ENCODE measurements at regions not wholly inside any gene's neighbourhood (a gene's known extent, or its start where the extent isn't known, plus 50 kb on each side); places are given as distances from the start of the nearest gene placed in this dataset.
A peak's percentile ranks its signal among the peaks of the same experiment; 100 is the strongest.
"Not testable (repeated sequence)": the region's sequence is repeated elsewhere in the genome, so short reads cannot be mapped to it uniquely, and the experiment has no call there.

GRCh38 chr13:23044906-23045305 lies 135.9 kb upstream of the SGCG start:
- H3K4me3 ChIP-seq (ENCODE audit: insufficient read depth, low read depth, low read length), result no peak overlapping the region
- H3K27me3 ChIP-seq (ENCODE audit: control insufficient read depth, insufficient read depth, low read length), result no peaks in the 10 kb centered on the region
- H3K36me3 ChIP-seq (replicated peaks; ENCODE audit: control insufficient read depth, insufficient read depth, low read length), result no peaks in the 10 kb centered on the region
- DNase-seq, result no peak

- no peak for DNase-seq
- no peaks in the 10 kb centered on the region for H3K27me3 ChIP-seq (ENCODE audit: control insufficient read depth, insufficient read depth, low read length)
- no peak overlapping the region for H3K4me3 ChIP-seq (ENCODE audit: insufficient read depth, low read depth, low read length)
- H3K36me3 ChIP-seq (replicated peaks; ENCODE audit: control insufficient read depth, insufficient read depth, low read length), result no peaks in the 10 kb centered on the region
These were observed 130.7 kb upstream of the SGCG start for GRCh38 chr13:23050126-23050525.

- DNase-seq; H3K4me3 ChIP-seq (ENCODE audit: insufficient read depth, low read depth, low read length); H3K27me3 ChIP-seq (ENCODE audit: control insufficient read depth, insufficient read depth, low read length); H3K36me3 ChIP-seq (replicated peaks; ENCODE audit: control insufficient read depth, insufficient read depth, low read length): not testable (repeated sequence)
These were observed 127.1 kb upstream of the SGCG start for GRCh38 chr13:23053711-23054110.

GRCh38 chr13:23059173-23059572 lies 121.6 kb upstream of the SGCG start:
- H3K36me3 ChIP-seq (replicated peaks; ENCODE audit: control insufficient read depth, insufficient read depth, low read length), result no peaks in the 10 kb centered on the region
- no peaks in the 10 kb centered on the region for H3K27me3 ChIP-seq (ENCODE audit: control insufficient read depth, insufficient read depth, low read length)
- no peak for DNase-seq
- no peak overlapping the region for H3K4me3 ChIP-seq (ENCODE audit: insufficient read depth, low read depth, low read length)

GRCh38 chr13:23060959-23061358 lies 119.8 kb upstream of the SGCG start:
- H3K36me3 ChIP-seq (replicated peaks; ENCODE audit: control insufficient read depth, insufficient read depth, low read length), result no peaks in the 10 kb centered on the region
- no peak overlapping the region for H3K4me3 ChIP-seq (ENCODE audit: insufficient read depth, low read depth, low read length)
- no peaks in the 10 kb centered on the region for H3K27me3 ChIP-seq (ENCODE audit: control insufficient read depth, insufficient read depth, low read length)
- no peak for DNase-seq

GRCh38 chr13:23067129-23067528 lies 113.7 kb upstream of the SGCG start:
- Histone ChIP-seq H3K4me3 (ENCODE audit: insufficient read depth, low read depth, low read length) (no peak overlapping the region), H3K36me3 (replicated peaks; ENCODE audit: control insufficient read depth, insufficient read depth, low read length) (no peaks in the 10 kb centered on the region), H3K27me3 (ENCODE audit: control insufficient read depth, insufficient read depth, low read length) (no peaks in the 10 kb centered on the region)
- DNase-seq, result no peak

GRCh38 chr13:23069566-23069965 lies 111.2 kb upstream of the SGCG start:
- H3K27me3 ChIP-seq (ENCODE audit: control insufficient read depth, insufficient read depth, low read length), result no peaks in the 10 kb centered on the region
- H3K4me3 ChIP-seq (ENCODE audit: insufficient read depth, low read depth, low read length), result no peak overlapping the region
- DNase-seq, result no peak
- no peaks in the 10 kb centered on the region for H3K36me3 ChIP-seq (replicated peaks; ENCODE audit: control insufficient read depth, insufficient read depth, low read length)

GRCh38 chr13:23074075-23074828 lies 106.5 kb upstream of the SGCG start:
- Histone ChIP-seq H3K36me3 (replicated peaks; ENCODE audit: control insufficient read depth, insufficient read depth, low read length) (no peaks in the 10 kb centered on the region), H3K27me3 (ENCODE audit: control insufficient read depth, insufficient read depth, low read length) (no peaks in the 10 kb centered on the region), H3K4me3 (ENCODE audit: insufficient read depth, low read depth, low read length) (no peak overlapping the region)
- no peak for DNase-seq

GRCh38 chr13:23081220-23081619 lies 99.6 kb upstream of the SGCG start:
- H3K36me3 ChIP-seq (replicated peaks; ENCODE audit: control insufficient read depth, insufficient read depth, low read length), result no peaks in the 10 kb centered on the region
- H3K27me3 ChIP-seq (ENCODE audit: control insufficient read depth, insufficient read depth, low read length), result no peaks in the 10 kb centered on the region
- no peak for DNase-seq
- no peak overlapping the region for H3K4me3 ChIP-seq (ENCODE audit: insufficient read depth, low read depth, low read length)

GRCh38 chr13:23081901-23082300 lies 98.9 kb upstream of the SGCG start:
- Histone ChIP-seq H3K27me3 (ENCODE audit: control insufficient read depth, insufficient read depth, low read length) (no peaks in the 10 kb centered on the region), H3K4me3 (ENCODE audit: insufficient read depth, low read depth, low read length) (no peak overlapping the region), H3K36me3 (replicated peaks; ENCODE audit: control insufficient read depth, insufficient read depth, low read length) (no peaks in the 10 kb centered on the region)
- DNase-seq, result no peak

- Histone ChIP-seq H3K27me3 (ENCODE audit: control insufficient read depth, insufficient read depth, low read length) (no peaks in the 10 kb centered on the region), H3K4me3 (ENCODE audit: insufficient read depth, low read depth, low read length) (no peak overlapping the region), H3K36me3 (replicated peaks; ENCODE audit: control insufficient read depth, insufficient read depth, low read length) (no peaks in the 10 kb centered on the region)
- DNase-seq, result no peak
These were observed 93.7 kb upstream of the SGCG start for GRCh38 chr13:23086968-23087623.

- peak; percentile 79 for DNase-seq
- H3K4me3 ChIP-seq (ENCODE audit: insufficient read depth, low read depth, low read length), result no peak overlapping the region
- no peaks in the 10 kb centered on the region for H3K27me3 ChIP-seq (ENCODE audit: control insufficient read depth, insufficient read depth, low read length)
- H3K36me3 ChIP-seq (replicated peaks; ENCODE audit: control insufficient read depth, insufficient read depth, low read length), result no peaks in the 10 kb centered on the region
These were observed 92.9 kb upstream of the SGCG start for GRCh38 chr13:23087880-23088279.

- Histone ChIP-seq H3K36me3 (replicated peaks; ENCODE audit: control insufficient read depth, insufficient read depth, low read length) (no peaks in the 10 kb centered on the region), H3K4me3 (ENCODE audit: insufficient read depth, low read depth, low read length) (no peak overlapping the region), H3K27me3 (ENCODE audit: control insufficient read depth, insufficient read depth, low read length) (no peaks in the 10 kb centered on the region)
- no peak for DNase-seq
These were observed 82.4 kb upstream of the SGCG start for GRCh38 chr13:23098161-23098907.

- Histone ChIP-seq H3K4me3 (ENCODE audit: insufficient read depth, low read depth, low read length) (no peak overlapping the region), H3K36me3 (replicated peaks; ENCODE audit: control insufficient read depth, insufficient read depth, low read length) (no peaks in the 10 kb centered on the region), H3K27me3 (ENCODE audit: control insufficient read depth, insufficient read depth, low read length) (no peaks in the 10 kb centered on the region)
- DNase-seq, result no peak
These were observed 75.7 kb upstream of the SGCG start for GRCh38 chr13:23105051-23105450.

- Histone ChIP-seq H3K4me3 (ENCODE audit: insufficient read depth, low read depth, low read length) (no peak overlapping the region), H3K27me3 (ENCODE audit: control insufficient read depth, insufficient read depth, low read length) (no peaks in the 10 kb centered on the region), H3K36me3 (replicated peaks; ENCODE audit: control insufficient read depth, insufficient read depth, low read length) (no peaks in the 10 kb centered on the region)
- DNase-seq, result no peak
These were observed 73.1 kb upstream of the SGCG start for GRCh38 chr13:23107665-23108064.
